LNCAP (cell line): ENCODE measurements at regions not wholly inside any gene's neighbourhood (a gene's known extent, or its start where the extent isn't known, plus 50 kb on each side); places are given as distances from the start of the nearest gene placed in this dataset.

Experiments used
- CTCF ChIP-seq: fragments of 450-650 bp; IDR thresholded peaks from 2 replicates; pipeline ENCODE4 v1.5.1; 2017; ENCODE audit warnings: mild to moderate bottlenecking

GRCh38 chr6:149127212-149127611 is 190.3 kb upstream of the TAB2 start:
- no peak for TF ChIP-seq CTCF

- no peak for TF ChIP-seq CTCF
Measured at GRCh38 chr6:149128489-149129145, 188.9 kb upstream of the TAB2 start.

GRCh38 chr6:149129371-149130077 is 188.0 kb upstream of the TAB2 start:
- TF ChIP-seq CTCF: no peak

- no peak for TF ChIP-seq CTCF
Measured at GRCh38 chr6:149130090-149130489, 187.4 kb upstream of the TAB2 start.

- no peak for TF ChIP-seq CTCF
Measured at GRCh38 chr6:149130508-149130907, 187.0 kb upstream of the TAB2 start.

GRCh38 chr6:149131891-149132290 is 185.6 kb upstream of the TAB2 start:
- no peak for TF ChIP-seq CTCF

- TF ChIP-seq CTCF: no peak
Measured at GRCh38 chr6:149132336-149132735, 185.2 kb upstream of the TAB2 start.
